AG04450 (cell line): ENCODE measurements at regions not wholly inside any gene's neighbourhood (a gene's known extent, or its start where the extent isn't known, plus 50 kb on each side); places are given as distances from the start of the nearest gene placed in this dataset.

Experiments
- CTCF ChIA-PET: fragments of 300-600, 350-600 bp; formaldehyde crosslinking; extraction: SDS; loops from one replicate; lab custom pipeline; 2022; ENCODE audit warnings: antibody characterized with exemption, inconsistent platforms; lab: Charles Lee
- POLR2A ChIA-PET: fragments of 350-600 bp; formaldehyde crosslinking; extraction: SDS; loops from one replicate; lab custom pipeline; 2021; ENCODE audit warnings: antibody characterized with exemption, inconsistent platforms; lab: Yijun Ruan, JAX
- DNase-seq: peaks from one replicate; pipeline ENCODE4 v3.0.0-alpha.2; 2011; ENCODE audit warnings: low read depth, low spot score
- H3K27ac ChIP-seq: one replicate; pipeline ENCODE4 v1.5.1; 2012; ENCODE audit warnings: low read depth, low read length, control low read depth
- H3K27me3 ChIP-seq: one replicate; pipeline ENCODE4 v1.6.0; 2012; ENCODE audit warnings: low read length; ENCODE audit not compliant: control insufficient read depth, insufficient read depth
- H3K4me3 ChIP-seq: 2 replicates; pipeline ENCODE4 v1.5.1; 2011; ENCODE audit warnings: mild to moderate bottlenecking, low read depth, low read length, control low read depth
- H3K9me3 ChIP-seq: 2 replicates; pipeline ENCODE4 v1.5.1; 2012; ENCODE audit warnings: low read length; ENCODE audit not compliant: control insufficient read depth, insufficient read depth
- CTCF ChIP-seq: IDR thresholded peaks from 2 replicates; pipeline ENCODE4 v1.5.1; 2011; ENCODE audit warnings: low read depth, low read length, control low read depth, inconsistent platforms

GRCh38 chr14:101033006-101033405 is 129.5 kb upstream of the RTL1 start:
- CTCF ChIA-PET, result no interaction called here
- H3K4me3 ChIP-seq, result no peak overlapping the region
- DNase-seq, result no peak
- no peaks in the 10 kb centered on the region for H3K27me3 ChIP-seq
- POLR2A ChIA-PET, result no interaction called here
- peaks cover 2% of the 10 kb centered on the region; the same call in 1 of the 2 replicates for H3K9me3 ChIP-seq
- H3K27ac ChIP-seq, result no peak overlapping the region
- TF ChIP-seq CTCF, result no peak

GRCh38 chr14:101033446-101034165 is 130.1 kb upstream of the RTL1 start:
- CTCF ChIA-PET, result no interaction called here
- POLR2A ChIA-PET, result no interaction called here
- no peak for DNase-seq
- H3K4me3 ChIP-seq, result no peak overlapping the region
- H3K27ac ChIP-seq, result no peak overlapping the region
- TF ChIP-seq CTCF, result no peak
- no peaks in the 10 kb centered on the region for H3K27me3 ChIP-seq
- H3K9me3 ChIP-seq, result peaks cover 2% of the 10 kb centered on the region; the same call in 1 of the 2 replicates

GRCh38 chr14:101034986-101035385 is 131.5 kb upstream of the RTL1 start:
- Histone ChIP-seq H3K9me3 (no peaks in the 10 kb centered on the region; the same call in 1 of the 2 replicates), H3K27me3 (no peaks in the 10 kb centered on the region), H3K4me3 (no peak overlapping the region), H3K27ac (no peak overlapping the region)
- DNase-seq, result no peak
- ChIA-PET CTCF (no interaction called here), POLR2A (no interaction called here)
- TF ChIP-seq CTCF, result no peak

DNA sequence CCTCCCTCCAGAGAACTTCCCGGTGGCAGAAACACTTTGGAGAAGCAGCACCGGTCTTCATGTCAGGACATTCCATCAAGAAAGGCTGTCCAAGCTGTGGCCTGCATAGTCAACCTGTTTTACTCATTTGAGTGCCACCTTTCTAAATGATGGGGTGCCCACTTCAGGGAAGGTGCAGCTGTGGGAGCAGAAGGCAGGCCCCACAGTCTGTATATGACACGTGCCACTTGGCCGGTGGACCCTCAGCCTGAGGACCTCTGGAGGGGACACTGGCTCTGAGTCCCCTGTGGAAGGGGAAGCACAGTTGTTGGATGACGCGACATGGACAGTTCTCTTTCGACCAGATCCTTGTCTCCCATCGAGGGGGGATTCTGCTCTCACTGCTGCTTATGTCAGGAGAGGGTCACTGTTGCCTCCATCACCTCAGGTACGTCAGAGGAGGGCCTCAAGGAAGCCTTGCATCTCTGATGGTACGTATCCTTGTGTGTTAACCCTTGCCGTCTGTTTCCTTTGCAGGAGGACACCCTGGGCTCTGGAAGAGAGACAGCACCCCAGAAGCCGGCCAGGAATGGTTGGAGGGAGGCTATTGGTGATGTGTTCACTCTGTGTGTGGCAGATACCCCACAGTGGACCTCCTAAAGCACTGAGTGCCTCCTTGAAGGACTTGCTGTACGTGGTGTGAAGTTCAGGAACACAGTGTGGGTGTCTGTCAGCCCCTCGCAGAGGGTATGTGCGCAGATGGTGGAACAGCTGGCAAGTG is 132.1 kb upstream of the RTL1 start:
- ChIA-PET CTCF (no interaction called here), POLR2A (no interaction called here)
- TF ChIP-seq CTCF, result no peak

More for the DNA sequence above, 132.1 kb upstream of the RTL1 start:
- no peak for DNase-seq
- H3K9me3 ChIP-seq, result no peaks in the 10 kb centered on the region; the same call in 1 of the 2 replicates
- H3K4me3 ChIP-seq, result no peak overlapping the region
- no peaks in the 10 kb centered on the region for H3K27me3 ChIP-seq
- H3K27ac ChIP-seq, result peak overlapping the region; percentile 11
